HG02870 (cell line): ENCODE measurements at regions not wholly inside any gene's neighbourhood (a gene's known extent, or its start where the extent isn't known, plus 50 kb on each side); places are given as distances from the start of the nearest gene placed in this dataset.

Experiments
- ATAC-seq: cut with Tn5 transposase; IDR thresholded peaks from one replicate; pipeline ENCODE4 v1.9.1; 2021; ENCODE audit warnings: mild to moderate bottlenecking, moderate library complexity; ENCODE audit not compliant: unreplicated experiment

GRCh38 chr2:105468582-105469042 lies 69.8 kb upstream of the FHL2 start:
- ATAC-seq, result no peak

- ATAC-seq, result no peak
Observed at GRCh38 chr2:105464325-105464724, 65.5 kb upstream of the FHL2 start.

- ATAC-seq, result no peak
Observed at GRCh38 chr2:105460048-105460732, 61.3 kb upstream of the FHL2 start.

GRCh38 chr2:105458076-105458475 lies 59.2 kb upstream of the FHL2 start:
- no peak for ATAC-seq

GRCh38 chr2:105455488-105456003 lies 56.7 kb upstream of the FHL2 start:
- ATAC-seq, result no peak

- no peak for ATAC-seq
Observed at GRCh38 chr2:105454801-105455485, 56.1 kb upstream of the FHL2 start.

- no peak for ATAC-seq
Observed at GRCh38 chr2:105451571-105452166, 52.8 kb upstream of the FHL2 start.

GRCh38 chr2:105450471-105450870 lies 51.6 kb upstream of the FHL2 start:
- ATAC-seq, result no peak

- no peak for ATAC-seq
Observed at GRCh38 chr2:105449076-105449475, 50.2 kb upstream of the FHL2 start.
